IMR-90 (cell line): ENCODE measurements at regions not wholly inside any gene's neighbourhood (a gene's known extent, or its start where the extent isn't known, plus 50 kb on each side); places are given as distances from the start of the nearest gene placed in this dataset.

Experiments
- ATAC-seq: fragments of 200-7000 bp; cut with Tn5 transposase; 2 replicates; pipeline ENCODE4 v1.9.1; 2020; ENCODE audit warnings: low read depth, mild to moderate bottlenecking, moderate library complexity
- BruUV-seq: library from RNA; stranded (reverse); fragments of 400-500 nt; replicated peaks from 2 replicates; lab custom pipeline; 2021; lab: Mats Ljungman, UMichigan
- CTCF ChIA-PET: fragments of 300-600 bp; formaldehyde crosslinking; extraction: SDS; loops from one replicate; lab custom pipeline; 2021; ENCODE audit warnings: antibody characterized with exemption; lab: Yijun Ruan, JAX
- POLR2A ChIA-PET: fragments of 300-600 bp; sonication (Branson Sonifier 250); formaldehyde crosslinking; loops from one replicate; lab custom pipeline; 2022; ENCODE audit warnings: antibody characterized with exemption; ENCODE audit not compliant: unreplicated experiment; lab: Charles Lee
- DNase-seq: peaks from one replicate; pipeline ENCODE4 v3.0.0; 2013
- H2AFZ ChIP-seq: replicated peaks from 2 replicates; pipeline ENCODE3; 2013; ENCODE audit warnings: low read length, mild to moderate bottlenecking; ENCODE audit not compliant: poor library complexity
- H2AK5ac ChIP-seq: 2 replicates; pipeline ENCODE4 v1.6.1; 2013; ENCODE audit warnings: low read depth, low read length, inconsistent platforms
- H2AK9ac ChIP-seq: replicated peaks from 2 replicates; pipeline ENCODE3; 2013; ENCODE audit warnings: mild to moderate bottlenecking, low read depth, low read length, moderate library complexity; ENCODE audit not compliant: poor library complexity
- H2BK120ac ChIP-seq: 2 replicates; pipeline ENCODE4 v1.6.1; 2013; ENCODE audit warnings: low read depth, low read length, inconsistent platforms
- H2BK15ac ChIP-seq: 3 replicates; pipeline ENCODE4 v1.6.1; 2013; ENCODE audit warnings: low read depth, low read length, inconsistent platforms
- H2BK20ac ChIP-seq: 2 replicates; pipeline ENCODE4 v1.6.1; 2013; ENCODE audit warnings: low read depth, mild to moderate bottlenecking, inconsistent platforms, low read length, moderate library complexity
- H2BK5ac ChIP-seq: 2 replicates; pipeline ENCODE4 v1.6.1; 2013; ENCODE audit warnings: mild to moderate bottlenecking, low read depth, low read length, inconsistent platforms; ENCODE audit not compliant: poor library complexity, severe bottlenecking
- H3K14ac ChIP-seq: replicated peaks from 2 replicates; pipeline ENCODE4 v1.6.1; 2013; ENCODE audit warnings: low read depth, low read length, inconsistent platforms
- H3K18ac ChIP-seq: 2 replicates; pipeline ENCODE4 v1.6.1; 2013; ENCODE audit warnings: low read depth, low read length, control low read depth
- H3K23ac ChIP-seq: 2 replicates; pipeline ENCODE4 v1.6.1; 2013; ENCODE audit warnings: low read depth, low read length, inconsistent platforms
- H3K27ac ChIP-seq: 2 replicates; pipeline ENCODE4 v1.5.1; 2013; ENCODE audit warnings: mild to moderate bottlenecking, control low read depth, low read length; ENCODE audit not compliant: insufficient read depth
- H3K27me3 ChIP-seq: 2 replicates; pipeline ENCODE4 v1.6.1; 2013; ENCODE audit warnings: low read length; ENCODE audit not compliant: control insufficient read depth, insufficient read depth
- H3K36me3 ChIP-seq: 2 replicates; pipeline ENCODE4 v1.6.1; 2013; ENCODE audit warnings: low read length, mixed read lengths; ENCODE audit not compliant: control insufficient read depth, insufficient read depth
- H3K4ac ChIP-seq: 2 replicates; pipeline ENCODE4 v1.6.1; 2013; ENCODE audit warnings: low read depth, low read length, inconsistent platforms
- H3K4me1 ChIP-seq: 2 replicates; pipeline ENCODE4 v1.6.1; 2013; ENCODE audit warnings: low read length, mixed read lengths; ENCODE audit not compliant: control insufficient read depth, insufficient read depth
- H3K4me2 ChIP-seq: 2 replicates; pipeline ENCODE4 v1.6.1; 2013; ENCODE audit warnings: low read depth, mild to moderate bottlenecking, control low read depth, low read length, moderate library complexity
- H3K4me3 ChIP-seq: 2 replicates; pipeline ENCODE4 v1.5.1; 2013; ENCODE audit warnings: low read depth, mild to moderate bottlenecking, control low read depth, low read length, moderate library complexity; ENCODE audit not compliant: insufficient read depth
- H3K56ac ChIP-seq: 2 replicates; pipeline ENCODE4 v1.6.1; 2013; ENCODE audit warnings: low read length, inconsistent platforms; ENCODE audit not compliant: insufficient read depth; ENCODE audit errors: extremely low read depth
- H3K79me1 ChIP-seq, 2 experiments: 2 replicates each; pipeline ENCODE4 v1.6.1; 2013; ENCODE audit warnings: low read length in 2 of 2, inconsistent platforms in 1 of 2, low read depth in 1 of 2
- H3K9ac ChIP-seq: 2 replicates; pipeline ENCODE4 v1.6.1; 2013; ENCODE audit warnings: low read depth, low read length, control low read depth
- H3K9me1 ChIP-seq: 2 replicates; pipeline ENCODE4 v1.6.1; 2013; ENCODE audit warnings: low read length, inconsistent platforms; ENCODE audit not compliant: insufficient read depth
- H3K9me3 ChIP-seq: 2 replicates; pipeline ENCODE4 v1.6.1; 2013; ENCODE audit warnings: low read length; ENCODE audit not compliant: control insufficient read depth, insufficient read depth
- H4K20me1 ChIP-seq: 2 replicates; pipeline ENCODE4 v1.6.1; 2013; ENCODE audit warnings: low read length, inconsistent platforms; ENCODE audit not compliant: insufficient read depth
- H4K5ac ChIP-seq: 2 replicates; pipeline ENCODE4 v1.6.1; 2013; ENCODE audit warnings: mild to moderate bottlenecking, low read depth, low read length, control low read depth
- H4K8ac ChIP-seq, 2 experiments: 2 replicates each; pipeline ENCODE4 v1.6.1; 2013; ENCODE audit warnings: low read depth in 2 of 2, low read length in 2 of 2, control low read depth in 1 of 2, inconsistent platforms in 1 of 2
- H4K91ac ChIP-seq: 2 replicates; pipeline ENCODE4 v1.6.1; 2013; ENCODE audit warnings: low read depth, low read length, inconsistent platforms; ENCODE audit not compliant: insufficient read depth
- NFE2L2 ChIP-seq: fragments of 150-350 bp; IDR thresholded peaks from 2 replicates; pipeline ENCODE4 v1.6.1; 2016; ENCODE audit warnings: low read depth, mild to moderate bottlenecking, low read length
- WGBS, 2 experiments: methylation state at CpG; one replicate each; pipeline versions ENCODE4 v1.1.5 to v1.1.7; 2013; ENCODE audit warnings: missing lambda C conversion rate in 2 of 2; ENCODE audit not compliant: insufficient read length in 1 of 2; ENCODE audit errors: extremely low coverage in 2 of 2; 5-methylcytosine and 5-hydroxymethylcytosine counted together
- dilution Hi-C: fragments of 300-500 bp; cut with HindIII; formaldehyde crosslinking; loops from one replicate; pipeline ENCODE4 v1.14.3; 2018; ENCODE audit warnings: low sequenced_read_pairs; ENCODE audit not compliant: unreplicated experiment
- in situ Hi-C: fragments of 300-500 bp; cut with MboI; formaldehyde crosslinking; loops from 3 replicates; pipeline ENCODE4 v1.14.3; 2019; ENCODE audit warnings: low sequenced_read_pairs, inconsistent platforms, mixed read lengths
- intact Hi-C: fragments of 100-400 bp; cut with micrococcal nuclease; formaldehyde crosslinking; loops from 2 replicates; pipeline ENCODE4 v1.10.0; 2022
- TF ChIP-seq, protein P1 (sequence below): conservative IDR thresholded peaks from 2 replicates; pipeline ENCODE4 v1.5.1; 2012; ENCODE audit warnings: mild to moderate bottlenecking, low read depth, low read length, improper control_type of control experiment

DNA sequence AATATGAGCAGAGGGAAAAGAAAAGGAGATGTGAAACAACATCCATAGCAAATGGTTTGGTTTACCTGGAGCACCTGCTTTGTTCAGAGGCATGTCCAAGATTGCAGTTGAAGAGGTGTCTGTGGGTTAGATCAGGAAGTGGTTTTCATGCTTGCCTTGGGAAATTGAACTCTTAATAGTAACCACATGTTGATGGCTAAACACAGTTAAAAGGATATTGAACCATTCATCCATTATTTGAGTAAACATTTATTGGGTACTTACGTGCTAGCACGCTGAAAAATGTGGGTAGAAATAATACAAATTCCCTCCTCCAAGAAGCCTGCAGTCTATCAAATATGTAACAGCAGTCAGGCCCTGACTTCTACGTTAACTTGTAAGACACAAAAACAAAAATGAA is 235.7 kb upstream of the TNC start:
- Histone ChIP-seq H3K4ac (no peak overlapping the region; the same call in 1 of the 2 replicates), H3K9me1 (no peaks in the 10 kb centered on the region), H3K4me2 (peak overlapping the region; percentile 4; the same call in 1 of the 2 replicates), H2BK120ac (no peak overlapping the region), H3K23ac (no peak overlapping the region), H2BK5ac (no peak overlapping the region), H2AK5ac (no peak overlapping the region), H4K20me1 (no peaks in the 10 kb centered on the region), H3K9me3 (peaks cover 1% of the 10 kb centered on the region; the same call in 1 of the 2 replicates), H3K4me1 (peaks cover 9% of the 10 kb centered on the region), H3K56ac (no peak overlapping the region), H2AK9ac (no peak overlapping the region), H3K9ac (no peak overlapping the region), H3K27me3 (no peaks in the 10 kb centered on the region; the same call in 1 of the 2 replicates), H3K14ac (no peak overlapping the region), H3K4me3 (no peak overlapping the region), H4K5ac (no peak overlapping the region), H3K79me1 (no peaks in the 10 kb centered on the region), H4K8ac (no peak overlapping the region), H2BK20ac (no peak overlapping the region), H3K18ac (no peak overlapping the region; the same call in 1 of the 2 replicates), H3K36me3 (no peaks in the 10 kb centered on the region), H2AFZ (no peak overlapping the region), H2BK15ac (no peak overlapping the region), H4K91ac (no peak overlapping the region), H3K27ac (no peak overlapping the region)
- CTCF ChIA-PET = interaction anchor here (0.6 kb wide), 1 partner anchor 151 kb away, joined by 4 read pairs; no protein-coding TSS in a partner anchor
- intact Hi-C loops (no loop called here), in situ Hi-C loops (no loop called here), dilution Hi-C loops (no loop called here)
- WGBS, 2 experiments = no CpG with 5 or more reads among the region's 3 CpGs
- ATAC-seq = no peak
- POLR2A ChIA-PET = no interaction called here
- DNase-seq = peak; percentile 6
- TF ChIP-seq, protein P1, sequence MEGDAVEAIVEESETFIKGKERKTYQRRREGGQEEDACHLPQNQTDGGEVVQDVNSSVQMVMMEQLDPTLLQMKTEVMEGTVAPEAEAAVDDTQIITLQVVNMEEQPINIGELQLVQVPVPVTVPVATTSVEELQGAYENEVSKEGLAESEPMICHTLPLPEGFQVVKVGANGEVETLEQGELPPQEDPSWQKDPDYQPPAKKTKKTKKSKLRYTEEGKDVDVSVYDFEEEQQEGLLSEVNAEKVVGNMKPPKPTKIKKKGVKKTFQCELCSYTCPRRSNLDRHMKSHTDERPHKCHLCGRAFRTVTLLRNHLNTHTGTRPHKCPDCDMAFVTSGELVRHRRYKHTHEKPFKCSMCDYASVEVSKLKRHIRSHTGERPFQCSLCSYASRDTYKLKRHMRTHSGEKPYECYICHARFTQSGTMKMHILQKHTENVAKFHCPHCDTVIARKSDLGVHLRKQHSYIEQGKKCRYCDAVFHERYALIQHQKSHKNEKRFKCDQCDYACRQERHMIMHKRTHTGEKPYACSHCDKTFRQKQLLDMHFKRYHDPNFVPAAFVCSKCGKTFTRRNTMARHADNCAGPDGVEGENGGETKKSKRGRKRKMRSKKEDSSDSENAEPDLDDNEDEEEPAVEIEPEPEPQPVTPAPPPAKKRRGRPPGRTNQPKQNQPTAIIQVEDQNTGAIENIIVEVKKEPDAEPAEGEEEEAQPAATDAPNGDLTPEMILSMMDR = no peak
- TF ChIP-seq NFE2L2 = no peak
- BruUV-seq = no TSS peak
